Motor neuron (in vitro differentiated cells): ENCODE measurements at regions not wholly inside any gene's neighbourhood (a gene's known extent, or its start where the extent isn't known, plus 50 kb on each side); places are given as distances from the start of the nearest gene placed in this dataset.

Experiments
- ATAC-seq, 8 experiments: fragments of 200-7000 bp; cut with Tn5 transposase; replicated peaks in 6 of 8; 2 replicates each; pipeline ENCODE4 v1.8.0; 2021; ENCODE audit warnings: mild to moderate bottlenecking in 8 of 8, moderate library complexity in 8 of 8
- H3K27ac ChIP-seq, 2 donors: fragments of 250-450 bp; sonication (Bioruptor Pico); 2 replicates each; pipeline ENCODE4 v1.9.0; 2021; ENCODE audit warnings: antibody characterized with exemption in 2 of 2, mild to moderate bottlenecking in 2 of 2, moderate library complexity in 1 of 2
- H3K4me1 ChIP-seq, 2 donors: fragments of 250-450 bp; sonication (Bioruptor Pico); replicated peaks in 1 of 2; 2 replicates each; pipeline ENCODE4 v1.6.1; 2021; ENCODE audit warnings: antibody characterized with exemption in 2 of 2, mild to moderate bottlenecking in 2 of 2, moderate library complexity in 1 of 2
- H3K4me3 ChIP-seq, 5 donors: fragments of 250-450 bp; sonication (Bioruptor Pico); 2 replicates each; pipeline ENCODE4 v1.9.0; 2021; ENCODE audit warnings: antibody characterized with exemption in 5 of 5, mild to moderate bottlenecking in 5 of 5, moderate library complexity in 4 of 5
- WGBS, 10 experiments: fragments of 450-650 bp; shearing (Covaris generic); methylation state at CpG; one replicate each; pipeline ENCODE4 v1.0.0; 2022; 5-methylcytosine and 5-hydroxymethylcytosine counted together
- in situ Hi-C, 9 experiments: fragments of 400-800 bp; cut with MboI; loops; one replicate each; pipeline ENCODE4 v1.15.0; 2021; ENCODE audit warnings: low sequenced_read_pairs in 9 of 9, low pct_unique_long_range_greater_than_20kb in 2 of 9; ENCODE audit not compliant: unreplicated experiment in 9 of 9

DNA sequence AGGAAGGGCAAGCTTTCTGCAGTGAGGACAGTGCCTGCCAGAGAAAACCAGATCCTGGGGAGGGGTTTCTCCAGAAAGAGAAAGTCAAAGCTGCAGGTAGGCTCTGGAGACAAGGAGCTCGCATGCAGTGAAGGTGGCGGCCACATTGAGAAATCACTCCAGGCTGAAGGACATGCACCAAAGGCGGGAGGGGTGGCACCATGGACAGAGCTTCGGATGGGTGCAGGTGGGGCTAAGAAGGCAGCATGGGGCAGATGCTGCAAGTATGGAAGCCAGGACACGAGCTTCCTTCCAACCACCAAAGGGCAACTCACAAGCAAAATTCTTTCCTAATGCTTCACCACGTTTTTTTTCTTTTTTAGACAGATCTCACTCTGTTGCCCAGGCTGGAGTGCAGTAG is 104.4 kb upstream of the SLC35G4 start:
- H3K27ac ChIP-seq, result no peak overlapping the region
- ATAC-seq, result no peak
- in situ Hi-C loops, result loop anchor here in 1 of 9 experiments (25.0 kb wide), 1 partner anchor 93 kb away; no protein-coding TSS in a partner anchor
- H3K4me3 ChIP-seq, result no peak overlapping the region
- WGBS, 10 experiments, result 0 to 94% (median 60%) methylated on average over 1 to 4 of the region's 6 CpGs; no CpG with 5 or more reads in 2 of the 10 experiments
- H3K4me1 ChIP-seq, result no peaks in the 10 kb centered on the region

DNA sequence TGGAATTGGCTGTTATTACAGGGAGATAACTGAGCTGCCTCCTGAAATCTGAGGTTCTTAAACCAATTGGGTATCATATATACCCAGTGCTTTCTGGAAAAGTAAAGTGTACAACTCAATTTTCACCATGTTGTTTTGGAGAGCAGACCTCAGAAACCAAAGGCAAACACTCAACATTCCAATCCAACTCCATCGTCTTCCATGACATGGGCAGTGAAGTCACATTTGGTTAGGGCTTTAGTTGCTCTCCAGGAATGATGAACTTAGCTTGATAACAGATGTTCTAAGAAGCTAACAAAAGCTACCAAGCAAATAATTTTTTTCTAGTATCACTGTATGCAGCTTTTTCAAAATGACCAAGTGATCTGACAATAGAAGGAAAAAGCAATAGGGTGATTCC is 107.0 kb upstream of the SLC35G4 start:
- no peak for ATAC-seq
- in situ Hi-C loops, result loop anchor here in 1 of 9 experiments (25.0 kb wide), 1 partner anchor 90 kb away; no protein-coding TSS in a partner anchor
- Histone ChIP-seq H3K4me3 (no peak overlapping the region), H3K4me1 (peaks cover 0 to 2% of the 10 kb centered on the region in 2 donors), H3K27ac (no peak overlapping the region)
- 0 to 100% (median 61%) methylated on average over 1 of the region's 1 CpG; no CpG with 5 or more reads in 4 of the 10 experiments for WGBS, 10 experiments

DNA sequence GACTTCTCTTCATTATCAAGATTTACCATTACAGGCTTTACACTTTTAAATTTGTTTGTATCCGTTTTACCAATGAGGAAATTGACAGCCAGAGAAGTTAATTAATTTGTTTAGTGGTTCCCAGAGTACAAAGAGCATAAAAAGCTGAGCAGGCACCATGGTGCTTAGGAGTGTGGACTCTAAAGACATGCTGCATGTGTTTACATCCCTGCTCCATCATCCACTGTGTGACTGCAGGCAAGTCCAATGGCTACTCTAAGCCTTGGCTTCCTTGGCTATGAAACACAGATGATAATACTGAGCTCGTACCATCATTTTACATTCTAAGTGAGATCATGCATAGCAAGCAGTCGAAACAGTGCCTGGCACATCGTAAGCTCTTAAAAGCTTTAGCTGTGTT is 108.0 kb upstream of the SLC35G4 start:
- 50 to 84% (median 65%) methylated on average over 1 to 4 of the region's 4 CpGs; no CpG with 5 or more reads in 1 of the 10 experiments for WGBS, 10 experiments
- ATAC-seq, result no peak
- in situ Hi-C loops, result loop anchor here in 1 of 9 experiments (25.0 kb wide), 1 partner anchor 89 kb away; no protein-coding TSS in a partner anchor

DNA sequence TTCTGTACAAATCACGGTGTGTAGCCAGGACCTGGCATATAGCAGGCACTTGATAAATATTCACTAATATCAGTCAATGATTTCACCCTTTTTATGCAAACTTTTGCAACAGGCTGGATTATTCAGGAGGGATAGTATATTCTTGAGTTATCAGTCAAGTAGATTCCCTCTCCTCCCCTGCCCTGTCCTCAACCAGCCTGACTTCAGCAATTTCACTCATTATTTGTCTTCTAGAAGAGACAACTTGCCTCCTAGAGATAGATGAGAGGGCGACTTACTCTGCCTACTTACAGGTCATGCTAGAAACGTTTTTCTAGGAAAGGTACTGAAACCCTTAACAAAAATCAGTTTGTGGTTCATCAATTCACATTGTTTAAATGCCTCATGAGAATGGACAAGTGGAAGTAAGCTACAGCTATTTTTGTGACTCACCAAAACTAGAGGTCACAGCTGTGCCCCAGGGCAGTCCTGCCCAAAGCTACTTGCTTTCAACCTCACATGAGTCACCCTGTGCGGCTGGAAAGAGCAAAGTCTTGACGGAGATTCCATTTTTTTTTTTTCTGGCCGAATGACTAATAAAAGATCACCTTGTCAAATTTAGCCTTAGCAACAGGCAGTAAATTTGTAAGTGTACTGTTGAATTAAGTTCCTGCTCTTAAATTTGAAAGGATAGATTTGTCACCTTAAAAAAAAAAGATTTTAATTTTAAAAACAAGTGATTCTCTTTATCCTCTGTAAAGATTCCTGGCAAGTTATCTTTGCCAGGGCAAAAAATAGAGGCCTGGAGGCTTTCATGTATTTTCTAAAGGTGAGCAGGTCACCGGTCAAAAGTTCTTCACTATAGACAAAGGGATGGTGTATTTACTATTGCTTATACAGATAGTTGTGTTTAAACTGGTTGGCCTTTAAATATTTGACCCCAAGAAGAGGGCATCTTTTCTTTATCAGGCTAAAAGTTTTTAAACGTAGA is 109.0 kb upstream of the SLC35G4 start:
- Histone ChIP-seq H3K27ac (no peak overlapping the region), H3K4me3 (no peak overlapping the region), H3K4me1 (peaks cover 0 to 3% of the 10 kb centered on the region in 2 donors)
- peak in 7 of 8 experiments; percentile 66 to 98 (median 88) for ATAC-seq
- in situ Hi-C loops, result loop anchor here in 1 of 9 experiments (25.0 kb wide), 1 partner anchor 88 kb away; no protein-coding TSS in a partner anchor
- 24 to 71% (median 51%) methylated on average over 1 to 8 of the region's 8 CpGs for WGBS, 10 experiments

More for the DNA sequence above, 108.0 kb upstream of the SLC35G4 start:
- H3K4me1 ChIP-seq, result peaks cover 0 to 3% of the 10 kb centered on the region in 2 donors
- H3K4me3 ChIP-seq, result no peak overlapping the region
- H3K27ac ChIP-seq, result no peak overlapping the region

GRCh38 chr18:11498821-11499220 is 110.6 kb upstream of the SLC35G4 start:
- 33 to 100% (median 55%) methylated on average over 1 of the region's 1 CpG; no CpG with 5 or more reads in 2 of the 10 experiments for WGBS, 10 experiments
- peak in 2 of 8 experiments; percentile 38 to 65 for ATAC-seq
- H3K4me1 ChIP-seq, result peaks cover 0 to 3% of the 10 kb centered on the region in 2 donors
- in situ Hi-C loops, result no loop called here
- H3K4me3 ChIP-seq, result no peak overlapping the region
- no peak overlapping the region for H3K27ac ChIP-seq

DNA sequence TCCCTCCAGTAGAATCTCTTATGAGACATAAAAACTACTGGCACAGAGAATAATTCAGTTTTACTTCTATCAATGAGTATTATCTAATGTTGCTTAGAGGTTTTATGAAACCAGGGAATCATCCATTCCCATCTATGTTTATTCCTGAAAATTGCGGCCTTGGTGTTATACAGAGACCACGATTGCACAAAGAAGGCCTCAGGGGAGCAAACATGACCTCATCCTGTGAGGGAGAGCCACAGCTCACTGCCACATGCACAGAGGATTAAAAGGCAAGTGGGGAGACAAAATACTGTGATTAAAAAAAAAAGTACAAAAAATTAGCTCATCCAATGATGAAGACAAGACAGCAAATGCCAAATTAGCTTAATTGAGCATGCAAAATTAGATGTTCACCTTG is 111.8 kb upstream of the SLC35G4 start:
- Histone ChIP-seq H3K4me1 (peaks cover 0 to 3% of the 10 kb centered on the region in 2 donors), H3K4me3 (no peak overlapping the region), H3K27ac (no peak overlapping the region)
- in situ Hi-C loops, result no loop called here
- peak in 5 of 8 experiments; percentile 86 to 96 (median 89) for ATAC-seq
- WGBS, 10 experiments, result 17 to 100% (median 60%) methylated on average over 1 to 2 of the region's 2 CpGs; no CpG with 5 or more reads in 1 of the 10 experiments

- no peak overlapping the region for H3K4me3 ChIP-seq
- WGBS, 10 experiments, result 13 to 100% (median 60%) methylated on average over 1 to 6 of the region's 6 CpGs; no CpG with 5 or more reads in 1 of the 10 experiments
- in situ Hi-C loops, result no loop called here
- H3K4me1 ChIP-seq, result peaks cover 0 to 3% of the 10 kb centered on the region in 2 donors
- no peak overlapping the region for H3K27ac ChIP-seq
- ATAC-seq, result no peak
Observed at GRCh38 chr18:11496526-11497172, 112.7 kb upstream of the SLC35G4 start.

DNA sequence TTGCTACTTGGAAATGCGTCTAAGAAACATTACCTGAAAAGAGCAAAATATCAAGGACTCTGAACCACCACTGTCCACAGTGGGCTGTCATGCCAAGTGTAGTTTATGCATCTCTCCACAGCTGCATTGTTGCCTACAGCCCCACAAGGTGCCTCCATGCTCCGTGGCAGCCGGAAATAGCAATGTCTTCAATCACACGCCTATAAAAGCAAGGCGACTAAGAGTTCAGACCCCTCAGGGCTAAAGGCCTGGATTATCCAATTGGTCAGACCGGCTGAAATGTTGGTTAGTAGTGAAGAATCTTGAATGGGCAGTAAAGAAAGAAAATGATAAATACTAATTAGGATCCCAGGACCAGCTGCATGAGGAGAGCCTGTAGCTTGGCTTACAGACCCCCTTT is 114.0 kb upstream of the SLC35G4 start:
- H3K27ac ChIP-seq, result no peak overlapping the region
- ATAC-seq, result no peak
- in situ Hi-C loops, result no loop called here
- no peak overlapping the region for H3K4me3 ChIP-seq
- WGBS, 10 experiments, result 68 to 100% (median 90%) methylated on average over 1 to 6 of the region's 6 CpGs; no CpG with 5 or more reads in 4 of the 10 experiments
- peaks cover 0 to 3% of the 10 kb centered on the region in 2 donors for H3K4me1 ChIP-seq

- in situ Hi-C loops, result no loop called here
- no peak overlapping the region for H3K27ac ChIP-seq
Observed at GRCh38 chr18:11494107-11494506, 115.3 kb upstream of the SLC35G4 start.

GRCh38 chr18:11489266-11489899 is 120.0 kb upstream of the SLC35G4 start:
- H3K4me1 ChIP-seq, result no peaks in the 10 kb centered on the region
- H3K27ac ChIP-seq, result no peak overlapping the region
- in situ Hi-C loops, result no loop called here
- 18 to 100% (median 78%) methylated on average over 1 to 4 of the region's 4 CpGs; no CpG with 5 or more reads in 4 of the 10 experiments for WGBS, 10 experiments
- no peak overlapping the region for H3K4me3 ChIP-seq
- no peak for ATAC-seq

More at GRCh38 chr18:11494107-11494506, 115.3 kb upstream of the SLC35G4 start:
- Histone ChIP-seq H3K4me1 (peaks cover 0 to 3% of the 10 kb centered on the region in 2 donors), H3K4me3 (no peak overlapping the region)
- no peak for ATAC-seq

DNA sequence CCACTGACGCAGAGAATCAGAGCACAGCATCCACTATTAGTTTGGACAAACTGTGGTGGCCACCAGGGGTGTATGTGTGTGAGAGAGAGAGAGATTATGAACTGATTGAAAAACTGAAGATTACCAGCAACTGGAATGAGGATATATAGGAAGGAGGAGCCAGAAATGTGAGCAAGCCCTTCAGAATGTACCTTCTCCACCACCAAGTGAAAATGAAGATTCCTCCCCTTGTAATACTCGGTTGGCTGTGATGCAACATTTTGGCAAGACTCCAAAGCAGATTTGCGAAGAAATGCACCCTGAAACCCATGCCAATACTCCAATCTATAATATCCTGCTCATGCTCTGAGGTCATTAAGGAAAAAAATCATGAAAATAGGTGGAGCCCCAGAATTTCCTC is 121.2 kb upstream of the SLC35G4 start:
- ATAC-seq, result peak in 1 of 8 experiments; percentile 30
- Histone ChIP-seq H3K27ac (no peak overlapping the region), H3K4me1 (no peaks in the 10 kb centered on the region), H3K4me3 (no peak overlapping the region)
- WGBS, 10 experiments, result 0 to 100% (median 80%) methylated on average over 1 to 3 of the region's 3 CpGs; no CpG with 5 or more reads in 1 of the 10 experiments
- in situ Hi-C loops, result no loop called here

- WGBS, 10 experiments, result 100% methylated on average over 1 of the region's 1 CpG; no CpG with 5 or more reads in 9 of the 10 experiments
- in situ Hi-C loops, result no loop called here
Observed at GRCh38 chr18:11487390-11487789, 122.0 kb upstream of the SLC35G4 start.

More at GRCh38 chr18:11487390-11487789, 122.0 kb upstream of the SLC35G4 start:
- no peaks in the 10 kb centered on the region for H3K4me1 ChIP-seq
- no peak for ATAC-seq
- H3K27ac ChIP-seq, result no peak overlapping the region
- no peak overlapping the region for H3K4me3 ChIP-seq
